Ovary (tissue), 3 donors: ENCODE measurements at regions not wholly inside any gene's neighbourhood (a gene's known extent, or its start where the extent isn't known, plus 50 kb on each side); places are given as distances from the start of the nearest gene placed in this dataset.

Experiments used
- CTCF ChIP-seq, 3 donors: fragments of 450-650 bp in 2 of 3; fragments of 200-600 bp in 1 of 3; IDR thresholded peaks; one replicate each; pipeline versions ENCODE4 v1.5.1 to v1.8.0; 2016 to 2022; ENCODE audit warnings: antibody characterized with exemption in 3 of 3, mild to moderate bottlenecking in 1 of 3
- EP300 ChIP-seq: sonication (generic); formaldehyde crosslinking; IDR thresholded peaks from one replicate; pipeline ENCODE4 v1.6.1; 2017; ENCODE audit warnings: antibody characterized with exemption
- POLR2A ChIP-seq: fragments of 450-650 bp; IDR thresholded peaks from one replicate; pipeline ENCODE4 v1.6.1; 2017; ENCODE audit warnings: antibody characterized with exemption, mild to moderate bottlenecking, moderate library complexity
- donor health status: DM: no; HTN: no; CAD: no.

GRCh38 chr9:2385746-2386145 is 235.8 kb upstream of the VLDLR start:
- no peak for TF ChIP-seq CTCF (IDR thresholded peaks at IDR 0.05)
- TF ChIP-seq POLR2A: no peak
- no peak for TF ChIP-seq EP300
